K562 (cell line): ENCODE measurements at regions not wholly inside any gene's neighbourhood (a gene's known extent, or its start where the extent isn't known, plus 50 kb on each side); places are given as distances from the start of the nearest gene placed in this dataset.

Experiments used
- ESRRB ChIP-seq: fragments of 250-450 bp; sonication (Bioruptor Pico); IDR thresholded peaks from 2 replicates; pipeline ENCODE4 v1.5.0; 2020; ENCODE audit warnings: mild to moderate bottlenecking, moderate library complexity, borderline replicate concordance
- EWSR1 ChIP-seq: fragments of 450-650 bp; IDR thresholded peaks from 2 replicates; pipeline ENCODE4 v1.6.1; 2018; ENCODE audit warnings: borderline replicate concordance, mild to moderate bottlenecking, low read depth, moderate library complexity; ENCODE audit not compliant: partially characterized antibody
- FOXA1 ChIP-seq: fragments of 450-650 bp; IDR thresholded peaks from 2 replicates; pipeline ENCODE4 v1.6.1; 2016; ENCODE audit warnings: mild to moderate bottlenecking, borderline replicate concordance
- HDAC8 ChIP-seq: fragments of 450-650 bp; IDR thresholded peaks from 2 replicates; pipeline ENCODE4 v1.6.1; 2016; ENCODE audit warnings: mild to moderate bottlenecking, missing genetic modification characterization, moderate library complexity, missing compliant biosample characterization
- L3MBTL2 ChIP-seq: fragments of 450-650 bp; IDR thresholded peaks from 2 replicates; pipeline ENCODE4 v1.6.1; 2016; ENCODE audit warnings: mild to moderate bottlenecking, moderate library complexity
- MTA1 ChIP-seq: fragments of 450-650 bp; IDR thresholded peaks from 2 replicates; pipeline ENCODE4 v1.6.1; 2017; ENCODE audit warnings: borderline replicate concordance
- MYC ChIP-seq, 2 experiments: fragments of 250-450 bp in 1 of 2; sonication (Bioruptor Pico) in 1 of 2; IDR thresholded peaks; 2 replicates each; pipeline versions ENCODE4 v1.5.1 to v1.6.1; 2012 to 2021; ENCODE audit warnings: low read depth in 2 of 2, borderline replicate concordance in 1 of 2, improper control_type of control experiment in 1 of 2, low read length in 1 of 2, mild to moderate bottlenecking in 1 of 2, moderate library complexity in 1 of 2
- NCOA2 ChIP-seq, 2 experiments: fragments of 450-650 bp; IDR thresholded peaks; 2 replicates each; pipeline ENCODE4 v1.6.1; 2018; ENCODE audit warnings: mild to moderate bottlenecking in 2 of 2, moderate library complexity in 1 of 2; ENCODE audit not compliant: partially characterized antibody in 2 of 2
- PURB ChIP-seq: sonication (generic); formaldehyde crosslinking; IDR thresholded peaks from 2 replicates; pipeline ENCODE4 v1.9.0; 2021; ENCODE audit warnings: low read depth, mild to moderate bottlenecking, missing genetic modification reagents
- RBFOX2 ChIP-seq: fragments of 200-400 bp; formaldehyde crosslinking; IDR thresholded peaks from 2 replicates; pipeline ENCODE4 v1.6.1; 2017; ENCODE audit warnings: low read depth, mild to moderate bottlenecking, low read length, moderate library complexity
- SAFB2 ChIP-seq: fragments of 200-400 bp; formaldehyde crosslinking; IDR thresholded peaks from 2 replicates; pipeline ENCODE4 v1.6.1; 2018; ENCODE audit warnings: borderline replicate concordance, low read length, low read depth, moderate library complexity; ENCODE audit not compliant: severe bottlenecking
- SP1 ChIP-seq: sonication (generic); formaldehyde crosslinking; IDR thresholded peaks from 2 replicates; pipeline ENCODE4 v1.8.1; 2022; ENCODE audit warnings: mild to moderate bottlenecking, missing genetic modification reagents
- ZNF224 ChIP-seq: sonication (generic); formaldehyde crosslinking; IDR thresholded peaks from 2 replicates; pipeline ENCODE4 v1.8.0; 2022; ENCODE audit warnings: mild to moderate bottlenecking, missing genetic modification reagents
- ZNF282 ChIP-seq: sonication (generic); formaldehyde crosslinking; IDR thresholded peaks from 2 replicates; pipeline ENCODE4 v1.8.1; 2023; ENCODE audit warnings: missing genetic modification reagents
- ZNF586 ChIP-seq: fragments of 450-650 bp; formaldehyde crosslinking; conservative IDR thresholded peaks from 2 replicates; pipeline ENCODE4 v1.4.0; 2020; ENCODE audit warnings: mild to moderate bottlenecking, moderate library complexity
- ZNF589 ChIP-seq: fragments of 200-800 bp; sonication (Bioruptor generic); IDR thresholded peaks from 2 replicates; pipeline ENCODE4 v1.6.1; 2016; ENCODE audit warnings: low read depth, missing genetic modification characterization, missing compliant biosample characterization
- ZNF76 ChIP-seq: fragments of 250-450 bp; sonication (Bioruptor Pico); IDR thresholded peaks from 2 replicates; pipeline ENCODE4 v1.4.0; 2020; ENCODE audit warnings: mild to moderate bottlenecking, moderate library complexity, borderline replicate concordance
- ZNF785 ChIP-seq: fragments of 250-450 bp; sonication (Bioruptor Pico); IDR thresholded peaks from 2 replicates; pipeline ENCODE4 v1.4.0; 2020; ENCODE audit warnings: mild to moderate bottlenecking
- ZSCAN32 ChIP-seq: fragments of 450-650 bp; formaldehyde crosslinking; IDR thresholded peaks from 2 replicates; pipeline ENCODE4 v1.4.0; 2020; ENCODE audit warnings: mild to moderate bottlenecking, moderate library complexity
- TF ChIP-seq, protein P1 (sequence below): fragments of 450-650 bp; IDR thresholded peaks from 2 replicates; pipeline ENCODE4 v1.6.1; 2016; ENCODE audit warnings: missing biosample characterization, missing genetic modification characterization
- TF ChIP-seq, protein P2 (sequence below): fragments of 150-350 bp; IDR thresholded peaks from 2 replicates; pipeline ENCODE4 v1.6.1; 2014; ENCODE audit warnings: low read depth, mild to moderate bottlenecking, low read length, borderline replicate concordance
- TF ChIP-seq, protein P3 (sequence below): sonication (generic); formaldehyde crosslinking; IDR thresholded peaks from 2 replicates; pipeline ENCODE4 v1.8.1; 2023; ENCODE audit warnings: mild to moderate bottlenecking, missing genetic modification reagents

DNA sequence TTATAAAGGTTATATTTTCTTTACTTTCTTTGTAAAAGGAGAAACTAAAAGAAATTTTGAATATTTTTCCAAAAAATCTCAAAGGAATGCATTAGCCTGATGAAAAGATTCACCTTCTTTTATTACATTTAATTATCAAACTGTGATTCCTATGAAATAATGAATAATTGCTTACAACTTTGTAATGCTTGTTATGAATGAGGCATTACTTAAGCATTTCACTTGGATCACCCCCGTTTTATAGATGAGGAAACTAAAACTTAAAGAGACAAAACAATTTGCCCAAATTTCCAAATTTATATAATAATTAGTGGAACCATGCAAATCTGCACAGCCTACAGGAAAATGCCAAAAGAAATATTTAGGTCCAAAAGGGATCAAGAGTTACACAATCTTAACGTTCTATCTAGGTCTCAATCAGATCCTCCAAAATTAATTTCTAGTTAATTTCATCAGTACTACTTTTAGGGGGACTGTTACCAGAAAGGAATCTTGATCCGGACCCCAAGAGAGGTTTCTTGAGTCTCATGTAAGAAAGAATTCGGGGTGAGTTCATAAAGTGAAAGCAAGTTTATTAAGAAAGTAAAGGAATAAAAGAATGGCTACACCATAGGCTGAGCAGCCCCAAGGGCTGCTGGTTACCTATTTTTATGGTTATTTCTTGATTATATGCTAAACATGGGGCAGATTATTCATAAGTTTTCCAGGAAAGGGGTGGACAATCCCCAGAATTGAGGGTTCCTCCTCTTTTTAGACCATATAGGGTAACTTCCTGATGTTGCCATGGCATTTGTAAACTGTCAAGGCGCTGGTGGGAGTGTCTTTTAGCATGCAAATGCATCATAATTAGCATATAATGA, 288.0 kb downstream of the ADGB start (continued):
- TF ChIP-seq MYC (IDR thresholded peaks at IDR 0.05; ENCODE audit: low read depth, low read length) = peak; percentile 36; the same call in 1 of the 2 replicates
- peak; percentile 94 for TF ChIP-seq MYC (CRISPR knock-in tag; IDR thresholded peaks at IDR 0.05; ENCODE audit: borderline replicate concordance, low read depth)
- no peak for TF ChIP-seq HDAC8 (tag)
- TF ChIP-seq, protein P1, sequence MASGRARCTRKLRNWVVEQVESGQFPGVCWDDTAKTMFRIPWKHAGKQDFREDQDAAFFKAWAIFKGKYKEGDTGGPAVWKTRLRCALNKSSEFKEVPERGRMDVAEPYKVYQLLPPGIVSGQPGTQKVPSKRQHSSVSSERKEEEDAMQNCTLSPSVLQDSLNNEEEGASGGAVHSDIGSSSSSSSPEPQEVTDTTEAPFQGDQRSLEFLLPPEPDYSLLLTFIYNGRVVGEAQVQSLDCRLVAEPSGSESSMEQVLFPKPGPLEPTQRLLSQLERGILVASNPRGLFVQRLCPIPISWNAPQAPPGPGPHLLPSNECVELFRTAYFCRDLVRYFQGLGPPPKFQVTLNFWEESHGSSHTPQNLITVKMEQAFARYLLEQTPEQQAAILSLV (tag) = 0 out of 2 replicates have a peak, but pooled peaks have one; percentile 72
- no peak; the same call in 1 of the 2 replicates for TF ChIP-seq RBFOX2
- TF ChIP-seq ZNF76 (CRISPR knock-in tag) = peak; percentile 82; the same call in 1 of the 2 replicates
- no peak for TF ChIP-seq NCOA2 (IDR thresholded peaks at IDR 0.05; ENCODE audit: partially characterized antibody in 2 of 2)
- TF ChIP-seq MTA1 = peak; percentile 10; the same call in 1 of the 2 replicates
- TF ChIP-seq, protein P2, sequence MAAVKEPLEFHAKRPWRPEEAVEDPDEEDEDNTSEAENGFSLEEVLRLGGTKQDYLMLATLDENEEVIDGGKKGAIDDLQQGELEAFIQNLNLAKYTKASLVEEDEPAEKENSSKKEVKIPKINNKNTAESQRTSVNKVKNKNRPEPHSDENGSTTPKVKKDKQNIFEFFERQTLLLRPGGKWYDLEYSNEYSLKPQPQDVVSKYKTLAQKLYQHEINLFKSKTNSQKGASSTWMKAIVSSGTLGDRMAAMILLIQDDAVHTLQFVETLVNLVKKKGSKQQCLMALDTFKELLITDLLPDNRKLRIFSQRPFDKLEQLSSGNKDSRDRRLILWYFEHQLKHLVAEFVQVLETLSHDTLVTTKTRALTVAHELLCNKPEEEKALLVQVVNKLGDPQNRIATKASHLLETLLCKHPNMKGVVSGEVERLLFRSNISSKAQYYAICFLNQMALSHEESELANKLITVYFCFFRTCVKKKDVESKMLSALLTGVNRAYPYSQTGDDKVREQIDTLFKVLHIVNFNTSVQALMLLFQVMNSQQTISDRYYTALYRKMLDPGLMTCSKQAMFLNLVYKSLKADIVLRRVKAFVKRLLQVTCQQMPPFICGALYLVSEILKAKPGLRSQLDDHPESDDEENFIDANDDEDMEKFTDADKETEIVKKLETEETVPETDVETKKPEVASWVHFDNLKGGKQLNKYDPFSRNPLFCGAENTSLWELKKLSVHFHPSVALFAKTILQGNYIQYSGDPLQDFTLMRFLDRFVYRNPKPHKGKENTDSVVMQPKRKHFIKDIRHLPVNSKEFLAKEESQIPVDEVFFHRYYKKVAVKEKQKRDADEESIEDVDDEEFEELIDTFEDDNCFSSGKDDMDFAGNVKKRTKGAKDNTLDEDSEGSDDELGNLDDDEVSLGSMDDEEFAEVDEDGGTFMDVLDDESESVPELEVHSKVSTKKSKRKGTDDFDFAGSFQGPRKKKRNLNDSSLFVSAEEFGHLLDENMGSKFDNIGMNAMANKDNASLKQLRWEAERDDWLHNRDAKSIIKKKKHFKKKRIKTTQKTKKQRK = no peak
- peak; percentile 81; the same call in 1 of the 2 replicates for TF ChIP-seq ZNF586 (CRISPR knock-in tag)
- no peak for TF ChIP-seq L3MBTL2
- TF ChIP-seq ZNF785 = no peak
- TF ChIP-seq, protein P3, sequence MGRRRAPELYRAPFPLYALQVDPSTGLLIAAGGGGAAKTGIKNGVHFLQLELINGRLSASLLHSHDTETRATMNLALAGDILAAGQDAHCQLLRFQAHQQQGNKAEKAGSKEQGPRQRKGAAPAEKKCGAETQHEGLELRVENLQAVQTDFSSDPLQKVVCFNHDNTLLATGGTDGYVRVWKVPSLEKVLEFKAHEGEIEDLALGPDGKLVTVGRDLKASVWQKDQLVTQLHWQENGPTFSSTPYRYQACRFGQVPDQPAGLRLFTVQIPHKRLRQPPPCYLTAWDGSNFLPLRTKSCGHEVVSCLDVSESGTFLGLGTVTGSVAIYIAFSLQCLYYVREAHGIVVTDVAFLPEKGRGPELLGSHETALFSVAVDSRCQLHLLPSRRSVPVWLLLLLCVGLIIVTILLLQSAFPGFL (CRISPR knock-in tag) = no peak
- TF ChIP-seq SP1 (CRISPR knock-in tag) = peak; percentile 84
- no peak for TF ChIP-seq EWSR1
- TF ChIP-seq ESRRB = no peak
- TF ChIP-seq ZNF589 (CRISPR knock-in tag) = no peak; the same call in 1 of the 2 replicates
- no peak for TF ChIP-seq ZNF282 (CRISPR knock-in tag)
- no peak for TF ChIP-seq PURB (CRISPR knock-in tag)
- no peak for TF ChIP-seq SAFB2
- peak; percentile 22; the same call in 1 of the 2 replicates for TF ChIP-seq ZSCAN32
- TF ChIP-seq ZNF224 (CRISPR knock-in tag) = no peak
- TF ChIP-seq FOXA1 = no peak
